K562 (cell line): ENCODE measurements at regions not wholly inside any gene's neighbourhood (a gene's known extent, or its start where the extent isn't known, plus 50 kb on each side); places are given as distances from the start of the nearest gene placed in this dataset.

ENCODE experiments used
- CHCHD3 ChIP-seq: fragments of 250-450 bp; sonication (Bioruptor Pico); IDR thresholded peaks from 2 replicates; pipeline ENCODE4 v2.1.2; 2022; ENCODE audit warnings: mild to moderate bottlenecking
- CHD2 ChIP-seq: IDR thresholded peaks from 2 replicates; pipeline ENCODE4 v1.6.1; 2011; ENCODE audit warnings: low read depth, low read length
- GTF2F1 ChIP-seq: IDR thresholded peaks from 2 replicates; pipeline ENCODE4 v1.6.1; 2011; ENCODE audit warnings: low read depth, low read length, improper control_type of control experiment
- HMGXB4 ChIP-seq: sonication (generic); formaldehyde crosslinking; IDR thresholded peaks from 2 replicates; pipeline ENCODE4 v1.8.1; 2023; ENCODE audit warnings: mild to moderate bottlenecking, missing genetic modification reagents
- HSF4 ChIP-seq: fragments of 250-450 bp; sonication (Bioruptor Pico); IDR thresholded peaks from 2 replicates; pipeline ENCODE4 v2.1.2; 2022; ENCODE audit warnings: mild to moderate bottlenecking, moderate library complexity, borderline replicate concordance
- NCOA2 ChIP-seq, 2 experiments: fragments of 450-650 bp; IDR thresholded peaks; 2 replicates each; pipeline ENCODE4 v1.6.1; 2018; ENCODE audit warnings: mild to moderate bottlenecking in 2 of 2, moderate library complexity in 1 of 2; ENCODE audit not compliant: partially characterized antibody in 2 of 2
- NKRF ChIP-seq: fragments of 450-650 bp; IDR thresholded peaks from 2 replicates; pipeline ENCODE4 v1.6.1; 2016; ENCODE audit warnings: borderline replicate concordance
- RBBP5 ChIP-seq: fragments of 200-600 bp; sonication (generic); IDR thresholded peaks from 2 replicates; pipeline ENCODE4 v1.6.1; 2012; ENCODE audit warnings: borderline replicate concordance, mild to moderate bottlenecking, low read length, control low read depth, inconsistent platforms; ENCODE audit not compliant: insufficient read depth, poor library complexity, severe bottlenecking
- SNAPC5 ChIP-seq: fragments of 250-450 bp; sonication (Bioruptor Pico); IDR thresholded peaks from 2 replicates; pipeline ENCODE4 v1.8.0; 2021; ENCODE audit warnings: moderate library complexity, mild to moderate bottlenecking, inconsistent platforms
- ZBTB40 ChIP-seq, 2 experiments: fragments of 450-650 bp in 1 of 2; sonication (generic) in 1 of 2; formaldehyde crosslinking in 1 of 2; IDR thresholded peaks; 2 replicates each; pipeline versions ENCODE4 v1.7.1 to v1.9.0; 2016 to 2022; ENCODE audit warnings: inconsistent platforms in 1 of 2, mild to moderate bottlenecking in 1 of 2, missing genetic modification reagents in 1 of 2
- ZNF239 ChIP-seq: fragments of 250-450 bp; sonication (Bioruptor Pico); IDR thresholded peaks from 2 replicates; pipeline ENCODE4 v1.4.0; 2020; ENCODE audit warnings: mild to moderate bottlenecking
- ZNF589 ChIP-seq: fragments of 200-800 bp; sonication (Bioruptor generic); IDR thresholded peaks from 2 replicates; pipeline ENCODE4 v1.6.1; 2016; ENCODE audit warnings: low read depth, missing genetic modification characterization, missing compliant biosample characterization

- TF ChIP-seq ZBTB40 (IDR thresholded peaks at IDR 0.05) = no peak
- TF ChIP-seq ZBTB40 (CRISPR knock-in tag; IDR thresholded peaks at IDR 0.05) = no peak
- TF ChIP-seq GTF2F1 = no peak
- TF ChIP-seq HSF4 (CRISPR knock-in tag) = no peak
- TF ChIP-seq ZNF239 (CRISPR knock-in tag) = no peak
- TF ChIP-seq CHCHD3 (CRISPR knock-in tag) = no peak
- no peak for TF ChIP-seq NKRF
- TF ChIP-seq RBBP5 = no peak
- TF ChIP-seq HMGXB4 (CRISPR knock-in tag) = no peak
- no peak for TF ChIP-seq NCOA2 (IDR thresholded peaks at IDR 0.05; ENCODE audit: partially characterized antibody in 2 of 2)
- no peak for TF ChIP-seq ZNF589
- no peak for TF ChIP-seq SNAPC5 (CRISPR knock-in tag)
- no peak for TF ChIP-seq CHD2
Measured at GRCh38 chr15:85941186-85941855, 138.3 kb upstream of the AGBL1 start (continued).
